ENCODE measurements at regions not wholly inside any gene's neighbourhood (a gene's known extent, or its start where the extent isn't known, plus 50 kb on each side); places are given as distances from the start of the nearest gene placed in this dataset.

DNA sequence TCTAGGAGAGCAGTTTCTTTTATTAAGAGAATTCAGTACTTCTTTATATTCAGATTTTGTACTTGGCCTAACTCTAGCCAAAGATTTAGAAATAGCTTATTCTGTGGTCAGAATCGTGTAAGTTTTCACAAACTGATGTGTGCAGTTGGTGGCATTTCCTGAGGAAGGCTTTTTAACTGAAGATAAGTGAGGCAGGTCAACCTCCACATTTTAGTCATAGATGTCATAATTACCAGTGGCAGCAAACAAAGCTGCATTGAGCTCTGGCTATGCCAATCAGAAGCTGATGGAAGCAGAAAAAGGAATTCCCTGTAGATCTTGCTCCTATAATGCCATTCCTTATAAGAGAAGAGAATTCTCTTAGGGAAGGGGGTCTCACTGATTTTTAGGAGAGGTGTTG, 141.3 kb upstream of the SP8 start:
- H3K79me2 ChIP-seq (ENCODE audit: control insufficient read depth, insufficient read depth, low read length) = no peaks in the 10 kb centered on the region
- H3K4me3 ChIP-seq (replicated peaks in 1 of 3; ENCODE audit: insufficient read depth in 1 of 3, low read depth in 1 of 3, low read length in 3 of 3) = no peak overlapping the region
- dilution Hi-C loops (cut with MboI; ENCODE audit: extremely low pct_ligation_motif_present, low sequenced_read_pairs) = no loop called here
- H3K4me1 ChIP-seq (ENCODE audit: control insufficient read depth, extremely low read depth, insufficient read depth, low read length) = no peaks in the 10 kb centered on the region
- FAIRE-seq (no peak), DNase-seq (ENCODE audit: low read depth, low spot score) (peak; percentile 33)
- no peak overlapping the region for H3K27ac ChIP-seq (ENCODE audit: insufficient read depth, low read depth, low read length)
- H3K27me3 ChIP-seq (ENCODE audit: control insufficient read depth in 2 of 2, insufficient read depth in 2 of 2, low read length in 2 of 2) = no peaks in the 10 kb centered on the region
- no peak overlapping the region for H3K4me2 ChIP-seq (ENCODE audit: insufficient read depth, low read length)
- H3K9ac ChIP-seq (replicated peaks; ENCODE audit: extremely low read depth, insufficient read depth, low read length) = no peak overlapping the region
- no peak overlapping the region for H2AFZ ChIP-seq (ENCODE audit: low read depth, low read length)
- H3K9me3 ChIP-seq (replicated peaks; ENCODE audit: control insufficient read depth, insufficient read depth, low read length) = no peaks in the 10 kb centered on the region
- TF ChIP-seq, protein P1, sequence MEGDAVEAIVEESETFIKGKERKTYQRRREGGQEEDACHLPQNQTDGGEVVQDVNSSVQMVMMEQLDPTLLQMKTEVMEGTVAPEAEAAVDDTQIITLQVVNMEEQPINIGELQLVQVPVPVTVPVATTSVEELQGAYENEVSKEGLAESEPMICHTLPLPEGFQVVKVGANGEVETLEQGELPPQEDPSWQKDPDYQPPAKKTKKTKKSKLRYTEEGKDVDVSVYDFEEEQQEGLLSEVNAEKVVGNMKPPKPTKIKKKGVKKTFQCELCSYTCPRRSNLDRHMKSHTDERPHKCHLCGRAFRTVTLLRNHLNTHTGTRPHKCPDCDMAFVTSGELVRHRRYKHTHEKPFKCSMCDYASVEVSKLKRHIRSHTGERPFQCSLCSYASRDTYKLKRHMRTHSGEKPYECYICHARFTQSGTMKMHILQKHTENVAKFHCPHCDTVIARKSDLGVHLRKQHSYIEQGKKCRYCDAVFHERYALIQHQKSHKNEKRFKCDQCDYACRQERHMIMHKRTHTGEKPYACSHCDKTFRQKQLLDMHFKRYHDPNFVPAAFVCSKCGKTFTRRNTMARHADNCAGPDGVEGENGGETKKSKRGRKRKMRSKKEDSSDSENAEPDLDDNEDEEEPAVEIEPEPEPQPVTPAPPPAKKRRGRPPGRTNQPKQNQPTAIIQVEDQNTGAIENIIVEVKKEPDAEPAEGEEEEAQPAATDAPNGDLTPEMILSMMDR (IDR thresholded peaks at IDR 0.05; ENCODE audit: extremely low read depth in 1 of 2, insufficient read depth in 1 of 2, low read depth in 1 of 2, low read length in 2 of 2) = no peak
- no peak for TF ChIP-seq POLR2A (IDR thresholded peaks at IDR 0.05; ENCODE audit: low read depth, low read length)
- TF ChIP-seq MYC (IDR thresholded peaks at IDR 0.05; ENCODE audit: low read depth, low read length) = no peak
- no peak for TF ChIP-seq EZH2 (IDR thresholded peaks at IDR 0.05; ENCODE audit: borderline replicate concordance, low read depth, low read length, severe bottlenecking)
- no peak for TF ChIP-seq JUN (IDR thresholded peaks at IDR 0.05; ENCODE audit: borderline replicate concordance, insufficient read depth, insufficient read length, low read depth)
- TF ChIP-seq FOS (IDR thresholded peaks at IDR 0.05; ENCODE audit: borderline replicate concordance, insufficient read depth, low read length) = no peak
- TF ChIP-seq POLR2AphosphoS5 (IDR thresholded peaks at IDR 0.05; ENCODE audit: insufficient read depth, low read depth, low read length) = no peak
- TF ChIP-seq GATA2 (IDR thresholded peaks at IDR 0.05; ENCODE audit: insufficient read depth, insufficient read length, low read depth, low read length) = no peak
- TF ChIP-seq, protein P2, sequence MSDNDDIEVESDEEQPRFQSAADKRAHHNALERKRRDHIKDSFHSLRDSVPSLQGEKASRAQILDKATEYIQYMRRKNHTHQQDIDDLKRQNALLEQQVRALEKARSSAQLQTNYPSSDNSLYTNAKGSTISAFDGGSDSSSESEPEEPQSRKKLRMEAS (IDR thresholded peaks at IDR 0.05; ENCODE audit: insufficient read depth, insufficient read length) = no peak
- POLR2A ChIA-PET = no interaction called here
- no peaks in the 10 kb centered on the region for H3K36me3 ChIP-seq (ENCODE audit: control insufficient read depth in 2 of 2, extremely low read depth in 1 of 2, insufficient read depth in 2 of 2, low read length in 2 of 2)
- H4K20me1 ChIP-seq (replicated peaks; ENCODE audit: control insufficient read depth, extremely low read depth, insufficient read depth, low read length) = no peaks in the 10 kb centered on the region
- no TSS peak for BruUV-seq (replicated peaks)
- no peaks in the 10 kb centered on the region for H3K9me1 ChIP-seq (replicated peaks; ENCODE audit: control insufficient read depth, extremely low read depth, insufficient read depth, low read length)
- intact Hi-C loops (cut with micrococcal nuclease) = no loop called here
- CTCF ChIA-PET = no interaction called here

All from endothelial cell of umbilical vein (primary cell).